ENCODE measurements at regions not wholly inside any gene's neighbourhood (a gene's known extent, or its start where the extent isn't known, plus 50 kb on each side); places are given as distances from the start of the nearest gene placed in this dataset.

DNA sequence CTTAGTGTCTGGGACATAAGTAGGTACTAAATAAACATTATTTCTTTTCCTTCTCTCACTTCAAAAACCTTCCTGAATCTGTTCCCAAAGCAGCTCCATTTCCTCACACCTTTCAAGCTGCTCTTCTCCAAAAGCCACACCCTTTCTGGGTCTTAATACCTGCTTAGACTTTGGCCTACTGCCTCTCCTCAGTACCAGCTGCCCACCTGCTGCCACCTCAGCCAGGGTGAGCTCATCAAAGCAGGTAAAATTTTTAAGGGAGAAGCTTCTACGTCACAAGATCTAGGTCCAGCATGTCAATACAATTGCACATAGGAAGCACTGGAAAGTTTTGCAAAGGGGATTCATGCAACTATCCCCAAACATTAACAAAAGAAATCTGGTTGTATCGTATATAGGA lies 108.4 kb downstream of the RPL27A start:
- in situ Hi-C loops (cut with HindIII; ENCODE audit: low pct_unique_long_range_greater_than_20kb, low sequenced_read_pairs) = no loop called here
- no peak for DNase-seq (ENCODE audit: low read depth)

DNA sequence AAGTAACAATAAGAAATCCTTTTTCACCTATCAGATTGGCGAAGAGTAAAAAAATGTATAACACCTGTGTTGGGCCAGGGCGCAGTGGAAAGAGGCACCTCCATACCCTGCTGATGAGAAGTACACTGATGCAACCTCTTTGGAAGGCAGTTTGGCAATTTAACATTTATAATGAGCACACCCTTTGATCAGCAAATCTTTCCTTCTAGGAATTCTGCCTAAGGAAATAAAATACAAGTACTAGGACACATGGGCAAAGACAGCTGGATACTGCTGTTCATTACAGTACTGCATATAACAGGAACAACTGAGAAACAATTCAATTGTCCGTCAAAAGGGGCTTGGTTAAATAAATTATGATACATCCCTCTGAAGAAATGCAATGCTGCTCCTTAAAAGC lies 110.1 kb downstream of the RPL27A start:
- in situ Hi-C loops (cut with HindIII; ENCODE audit: low pct_unique_long_range_greater_than_20kb, low sequenced_read_pairs) = no loop called here
- no peak for DNase-seq (ENCODE audit: low read depth)

DNA sequence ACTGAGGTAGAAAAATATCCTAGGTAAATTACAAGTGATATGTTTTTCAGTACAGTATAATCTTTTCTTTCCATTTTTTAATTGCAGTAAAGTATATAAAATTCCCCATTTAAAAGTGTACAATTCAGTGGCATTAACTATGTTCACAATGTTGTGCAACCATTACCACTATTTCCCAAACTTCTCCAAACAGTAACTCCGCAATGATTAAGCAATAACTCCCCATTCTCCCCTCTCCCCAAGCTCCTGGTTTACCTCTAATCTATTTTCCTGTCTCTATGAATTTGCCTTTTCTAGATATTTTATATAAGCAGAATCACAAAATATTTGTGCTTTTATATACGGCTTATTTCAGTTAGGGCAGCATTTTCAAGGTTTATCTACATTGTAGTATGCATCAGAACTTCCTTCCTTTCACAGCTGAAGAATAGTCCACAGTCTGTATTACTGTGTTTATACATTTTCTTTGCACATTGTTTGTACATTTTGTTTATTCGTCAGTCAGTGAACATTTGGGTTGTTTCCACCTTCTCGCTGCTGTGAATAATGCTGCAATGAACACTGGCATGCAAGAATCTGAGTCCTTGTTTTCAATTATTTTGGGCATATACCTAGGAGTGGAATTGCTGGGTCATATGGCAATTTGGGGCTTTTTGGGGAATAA lies 110.7 kb downstream of the RPL27A start:
- in situ Hi-C loops (cut with HindIII; ENCODE audit: low pct_unique_long_range_greater_than_20kb, low sequenced_read_pairs) = no loop called here
- DNase-seq (ENCODE audit: low read depth) = no peak

DNA sequence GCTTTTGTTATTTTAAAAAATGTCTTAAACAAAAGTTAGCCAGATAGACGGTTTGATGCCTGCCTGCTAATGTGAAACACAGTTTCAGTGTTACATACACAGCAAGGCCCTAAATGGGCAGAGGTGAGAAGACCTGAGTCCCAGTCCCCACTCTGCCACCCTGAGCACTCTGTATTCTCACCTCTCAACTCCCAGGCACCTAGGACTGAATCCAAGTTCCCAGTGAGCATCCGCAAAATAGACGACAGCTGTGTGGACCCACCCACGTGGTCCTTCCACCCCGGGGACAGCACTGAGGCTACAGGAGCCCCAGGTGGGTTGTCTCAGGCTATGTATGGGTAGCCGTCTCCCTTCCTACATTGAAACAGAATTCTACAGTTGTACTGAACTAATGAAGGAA lies 111.5 kb downstream of the RPL27A start:
- no peak for DNase-seq (ENCODE audit: low read depth)
- in situ Hi-C loops (cut with HindIII; ENCODE audit: low pct_unique_long_range_greater_than_20kb, low sequenced_read_pairs) = no loop called here

DNA sequence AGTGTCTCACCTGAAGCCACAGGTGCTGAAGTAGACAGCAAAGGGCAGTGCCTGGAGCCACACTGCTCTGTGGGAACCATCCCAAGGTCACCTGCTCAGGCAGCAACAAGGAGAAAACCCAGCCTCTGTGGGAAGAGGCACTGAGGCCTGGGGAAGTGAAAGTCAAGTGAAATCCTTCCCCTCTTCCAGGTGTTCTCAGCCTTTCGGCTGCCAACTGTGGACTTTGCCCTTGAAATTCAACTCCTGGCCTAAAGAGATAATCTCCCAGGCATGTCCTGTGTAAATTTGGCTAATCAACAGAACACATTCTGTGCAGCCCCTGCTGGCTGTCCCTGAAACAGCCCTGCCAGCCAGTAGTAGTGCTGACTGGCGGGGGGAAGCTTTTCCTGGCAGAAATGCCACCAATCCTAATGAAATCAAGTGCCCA lies 112.1 kb downstream of the RPL27A start:
- no peak for DNase-seq (ENCODE audit: low read depth)
- in situ Hi-C loops (cut with HindIII; ENCODE audit: low pct_unique_long_range_greater_than_20kb, low sequenced_read_pairs) = no loop called here

DNA sequence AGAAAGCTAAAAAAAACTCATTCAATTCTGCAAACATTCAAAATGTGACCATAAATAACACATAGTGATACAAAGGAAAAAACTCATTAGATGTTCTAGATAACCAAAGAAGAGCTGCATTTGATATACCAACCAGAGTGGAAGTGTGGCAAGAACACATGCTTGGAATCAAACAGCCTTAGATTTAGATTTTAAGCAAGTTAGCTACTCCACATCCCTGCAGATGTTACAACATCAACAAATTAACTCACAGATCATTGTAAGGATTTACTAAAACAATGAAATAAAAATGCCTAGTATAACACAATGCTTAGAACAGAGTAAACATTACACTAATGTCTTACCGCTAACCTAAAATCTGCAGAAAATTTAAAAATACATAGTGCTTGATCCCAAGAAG lies 114.0 kb upstream of the AKIP1 start:
- no peak for DNase-seq (ENCODE audit: low read depth)
- in situ Hi-C loops (cut with HindIII; ENCODE audit: low pct_unique_long_range_greater_than_20kb, low sequenced_read_pairs) = no loop called here

DNA sequence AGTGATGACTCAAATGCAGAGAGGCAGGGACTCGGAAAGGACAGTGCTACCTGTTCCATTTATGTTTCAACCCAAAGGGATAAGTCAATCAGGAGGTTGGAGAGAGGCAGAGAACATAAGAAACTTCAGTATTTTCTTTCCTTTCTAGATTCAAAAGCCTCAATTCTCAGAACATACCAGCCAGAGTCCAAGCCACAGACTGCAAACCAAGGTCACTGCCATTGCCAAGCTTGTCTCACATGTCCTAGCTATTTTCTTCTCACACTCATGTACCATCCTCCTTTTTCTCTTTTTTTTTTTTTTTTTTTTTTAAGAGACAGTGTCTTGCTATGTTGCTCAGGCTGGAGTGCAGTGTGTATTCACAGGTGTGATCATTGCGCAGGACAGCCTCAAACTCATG lies 111.7 kb upstream of the AKIP1 start:
- in situ Hi-C loops (cut with HindIII; ENCODE audit: low pct_unique_long_range_greater_than_20kb, low sequenced_read_pairs) = no loop called here
- no peak for DNase-seq (ENCODE audit: low read depth)

DNA sequence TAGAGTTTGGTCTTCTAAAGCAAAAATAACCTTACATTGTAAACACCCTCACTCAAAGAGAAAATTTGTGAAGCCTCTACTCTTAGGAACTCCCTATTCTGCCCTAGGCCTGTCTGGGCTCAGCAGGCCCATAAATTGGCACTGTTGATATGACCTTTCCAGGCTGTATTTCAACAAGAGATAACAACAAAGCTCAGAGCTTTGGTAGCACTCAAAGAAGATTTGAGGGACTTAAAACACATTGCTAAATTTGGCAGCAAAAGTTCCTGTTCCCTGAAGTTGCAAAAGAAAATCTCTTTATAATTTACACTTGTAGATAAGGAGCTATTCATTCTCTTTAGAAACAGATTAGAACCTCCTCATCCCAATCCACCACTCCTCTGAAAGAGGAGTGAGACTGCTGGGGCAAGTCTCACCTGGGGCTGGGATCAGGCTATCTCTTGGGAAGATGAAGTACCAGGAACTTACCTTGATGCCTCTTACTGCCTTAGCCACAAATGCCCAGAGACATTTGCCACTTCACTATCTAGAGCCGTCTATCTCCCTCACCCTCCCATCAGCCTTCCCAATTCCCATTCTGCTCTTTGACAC lies 110.4 kb upstream of the AKIP1 start:
- in situ Hi-C loops (cut with HindIII; ENCODE audit: low pct_unique_long_range_greater_than_20kb, low sequenced_read_pairs) = no loop called here
- no peak for DNase-seq (ENCODE audit: low read depth)

DNA sequence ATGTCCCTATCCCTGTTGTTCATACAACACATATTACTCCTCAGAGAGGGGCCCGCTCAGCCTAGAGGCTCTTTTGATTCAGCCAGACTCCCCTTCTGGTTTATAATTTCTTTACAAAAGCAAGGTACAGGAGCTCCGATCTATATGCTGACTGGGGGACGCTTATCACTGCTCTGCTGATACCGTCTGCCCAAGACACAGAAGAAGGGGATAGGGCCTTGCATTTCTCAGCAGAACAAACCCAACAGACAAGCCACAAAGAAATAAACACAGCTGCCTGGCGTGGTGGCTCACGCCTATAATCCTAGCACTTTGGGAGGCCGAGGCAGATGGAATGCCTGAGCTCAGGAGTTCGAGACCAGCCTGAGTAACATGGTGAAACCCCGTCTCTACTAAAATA lies 109.9 kb upstream of the AKIP1 start:
- no peak for DNase-seq (ENCODE audit: low read depth)
- in situ Hi-C loops (cut with HindIII; ENCODE audit: low pct_unique_long_range_greater_than_20kb, low sequenced_read_pairs) = no loop called here

DNA sequence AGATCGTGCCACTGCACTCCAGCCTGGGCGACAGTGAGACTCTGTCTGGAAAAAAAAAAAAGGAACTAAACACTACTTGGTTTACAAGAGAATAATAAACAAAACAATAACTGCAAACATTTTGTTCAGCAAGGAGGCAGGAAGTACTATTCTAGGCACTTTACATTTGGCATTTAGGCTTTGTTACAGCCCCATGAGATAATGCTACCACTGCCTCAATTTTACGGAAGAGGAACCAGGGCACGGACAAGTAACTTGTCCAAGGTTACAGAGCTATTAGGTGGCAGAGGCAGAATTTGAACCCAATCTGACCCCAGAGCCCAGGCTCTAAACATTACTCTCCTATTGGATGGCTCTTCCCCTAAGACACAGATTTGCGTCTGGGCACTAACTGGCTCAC lies 108.7 kb upstream of the AKIP1 start:
- no peak for DNase-seq (ENCODE audit: low read depth)
- in situ Hi-C loops (cut with HindIII; ENCODE audit: low pct_unique_long_range_greater_than_20kb, low sequenced_read_pairs) = no loop called here

DNA sequence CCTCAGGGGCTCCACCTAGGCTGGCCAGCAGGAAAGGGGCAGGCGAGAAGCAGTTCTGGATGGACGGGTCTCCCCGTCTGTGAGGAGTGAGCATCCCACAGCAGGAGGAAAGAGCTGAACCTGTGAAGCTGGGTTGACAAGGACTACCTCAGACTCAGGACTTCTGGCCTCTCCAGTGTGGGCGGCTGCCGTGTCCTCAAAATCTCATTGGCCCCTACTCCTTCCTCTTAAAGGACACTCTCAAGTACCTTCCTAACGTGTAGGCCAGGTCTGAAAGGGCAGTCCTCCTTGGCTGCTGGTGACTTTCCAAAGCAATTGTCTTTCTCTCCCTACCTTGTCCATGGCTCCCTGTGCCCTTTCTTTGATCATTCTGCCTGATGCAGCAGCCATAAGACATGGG lies 107.0 kb upstream of the AKIP1 start:
- no peak for DNase-seq (ENCODE audit: low read depth)
- in situ Hi-C loops (cut with HindIII; ENCODE audit: low pct_unique_long_range_greater_than_20kb, low sequenced_read_pairs) = no loop called here

DNA sequence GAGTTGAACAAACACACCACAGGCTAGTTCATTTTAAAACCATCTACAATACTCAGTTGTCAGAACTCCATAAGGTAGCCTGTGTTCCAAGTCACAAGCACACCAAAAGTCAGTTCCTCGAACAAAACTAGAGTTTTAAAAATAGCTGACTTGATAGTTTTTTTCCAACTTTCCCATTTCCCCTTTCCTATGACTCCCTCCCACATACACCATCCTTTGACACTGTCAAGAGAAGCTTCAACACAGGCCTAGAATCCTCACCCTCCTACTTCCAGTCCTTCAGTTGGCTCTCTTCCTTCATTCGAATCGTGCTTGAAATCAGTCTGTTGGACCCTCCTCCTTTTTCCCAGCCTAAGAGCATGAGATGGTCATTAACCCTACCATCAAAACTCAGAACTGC lies 105.7 kb upstream of the AKIP1 start:
- in situ Hi-C loops (cut with HindIII; ENCODE audit: low pct_unique_long_range_greater_than_20kb, low sequenced_read_pairs) = no loop called here
- DNase-seq (ENCODE audit: low read depth) = no peak

DNA sequence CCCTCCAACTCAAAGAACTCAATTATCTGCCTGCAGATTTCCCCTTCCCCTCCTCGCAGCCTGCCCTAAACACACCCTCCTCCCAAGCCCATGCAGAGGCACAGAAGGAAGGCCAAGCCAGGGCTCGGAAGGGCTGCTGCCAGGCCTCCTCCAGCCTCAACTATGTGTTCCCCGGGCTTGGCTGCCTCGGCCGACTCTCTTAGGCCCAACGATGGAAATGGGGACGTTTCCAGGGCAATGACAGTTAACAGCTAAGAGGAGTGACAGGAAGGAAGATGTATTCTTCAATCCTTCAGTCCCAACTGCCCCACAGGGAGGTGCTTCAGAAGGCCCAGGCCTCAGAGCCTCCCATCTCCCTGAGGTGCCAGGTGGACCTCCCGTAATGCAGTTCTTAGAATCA lies 104.0 kb upstream of the AKIP1 start:
- DNase-seq (ENCODE audit: low read depth) = no peak
- in situ Hi-C loops (cut with HindIII; ENCODE audit: low pct_unique_long_range_greater_than_20kb, low sequenced_read_pairs) = no loop called here

DNA sequence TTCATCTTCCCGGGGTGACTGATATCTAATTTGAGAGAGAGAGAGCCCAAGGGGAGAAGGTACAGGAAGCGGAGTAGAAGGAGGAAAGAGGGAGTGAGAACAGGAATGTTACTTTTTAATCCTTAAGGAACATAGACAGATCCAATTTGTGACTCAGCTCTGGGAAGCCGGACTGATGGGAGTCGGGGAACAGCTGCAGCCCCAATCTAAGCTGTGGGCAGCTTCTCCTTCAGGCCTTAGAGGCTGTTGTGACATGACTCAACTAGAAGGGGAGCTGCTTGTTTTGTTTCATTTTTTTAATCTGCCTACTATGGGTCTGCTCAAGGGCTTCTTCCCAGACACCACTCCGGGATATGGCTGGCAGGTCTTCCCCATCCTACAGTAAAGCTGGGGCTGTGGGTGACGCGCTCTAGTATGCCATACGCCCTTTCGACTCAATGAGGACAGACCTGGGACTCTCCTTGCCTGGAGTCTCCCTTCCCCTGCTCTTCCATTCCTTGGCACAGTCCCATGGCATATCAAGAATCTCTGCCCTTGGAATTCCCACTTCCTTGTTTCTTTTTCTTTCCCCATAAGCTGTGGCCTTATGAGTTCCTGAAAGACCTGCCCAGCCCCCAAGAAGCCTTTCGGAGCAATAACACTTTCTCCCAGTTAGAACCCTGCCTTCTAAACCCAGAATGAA lies 103.3 kb upstream of the AKIP1 start:
- in situ Hi-C loops (cut with HindIII; ENCODE audit: low pct_unique_long_range_greater_than_20kb, low sequenced_read_pairs) = no loop called here
- DNase-seq (ENCODE audit: low read depth) = no peak

DNA sequence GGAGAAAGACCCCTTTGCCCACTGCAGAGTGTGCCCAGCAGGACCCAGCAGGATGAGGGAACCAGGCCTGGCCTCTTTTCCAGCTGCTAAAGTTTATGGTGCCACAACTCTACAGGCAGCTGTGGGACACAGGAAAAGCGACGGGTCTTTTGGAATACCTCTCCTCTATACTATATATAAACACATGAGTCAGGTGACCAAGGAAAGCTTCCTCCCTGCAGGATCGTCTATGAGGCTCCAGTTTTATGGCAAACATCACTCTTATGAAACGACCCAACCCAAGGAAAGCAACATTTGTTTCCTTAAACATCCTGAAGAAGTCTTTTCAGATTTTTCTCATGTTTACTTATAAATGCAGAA lies 102.8 kb upstream of the AKIP1 start:
- in situ Hi-C loops (cut with HindIII; ENCODE audit: low pct_unique_long_range_greater_than_20kb, low sequenced_read_pairs) = no loop called here
- no peak for DNase-seq (ENCODE audit: low read depth)

DNA sequence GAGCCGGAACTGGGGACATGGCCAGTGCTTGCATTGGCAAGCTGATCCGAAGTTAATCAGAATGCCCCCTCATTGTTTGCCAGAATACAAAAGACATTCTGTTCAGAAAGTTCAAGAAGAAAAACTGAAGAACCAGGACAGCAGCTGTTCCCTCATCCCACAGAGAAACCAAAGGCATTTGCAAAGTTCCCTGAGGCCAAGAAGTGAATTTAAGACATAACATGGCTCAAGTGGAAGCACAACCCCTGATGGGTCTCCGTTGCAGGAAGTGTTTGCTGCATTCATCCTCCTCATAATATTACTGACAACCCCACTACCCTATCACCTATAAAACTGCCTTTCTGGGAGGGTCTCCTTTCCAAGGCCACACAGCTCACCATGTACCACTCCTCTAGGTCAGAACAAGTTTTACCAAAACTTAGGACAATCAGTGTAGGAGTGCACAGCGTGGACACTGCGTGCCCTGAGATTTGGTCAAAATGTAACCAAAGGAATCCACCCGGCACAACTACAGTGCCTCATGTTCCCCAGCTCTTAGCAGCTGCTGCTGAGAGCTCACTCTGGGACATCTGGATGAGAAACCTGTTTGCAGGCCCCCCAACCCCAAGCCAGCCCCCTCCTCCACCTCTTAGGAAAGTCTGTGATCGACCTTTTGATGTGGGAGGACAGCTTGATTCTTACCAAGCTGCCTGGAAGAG lies 101.6 kb upstream of the AKIP1 start:
- in situ Hi-C loops (cut with HindIII; ENCODE audit: low pct_unique_long_range_greater_than_20kb, low sequenced_read_pairs) = no loop called here
- DNase-seq (ENCODE audit: low read depth) = no peak

DNA sequence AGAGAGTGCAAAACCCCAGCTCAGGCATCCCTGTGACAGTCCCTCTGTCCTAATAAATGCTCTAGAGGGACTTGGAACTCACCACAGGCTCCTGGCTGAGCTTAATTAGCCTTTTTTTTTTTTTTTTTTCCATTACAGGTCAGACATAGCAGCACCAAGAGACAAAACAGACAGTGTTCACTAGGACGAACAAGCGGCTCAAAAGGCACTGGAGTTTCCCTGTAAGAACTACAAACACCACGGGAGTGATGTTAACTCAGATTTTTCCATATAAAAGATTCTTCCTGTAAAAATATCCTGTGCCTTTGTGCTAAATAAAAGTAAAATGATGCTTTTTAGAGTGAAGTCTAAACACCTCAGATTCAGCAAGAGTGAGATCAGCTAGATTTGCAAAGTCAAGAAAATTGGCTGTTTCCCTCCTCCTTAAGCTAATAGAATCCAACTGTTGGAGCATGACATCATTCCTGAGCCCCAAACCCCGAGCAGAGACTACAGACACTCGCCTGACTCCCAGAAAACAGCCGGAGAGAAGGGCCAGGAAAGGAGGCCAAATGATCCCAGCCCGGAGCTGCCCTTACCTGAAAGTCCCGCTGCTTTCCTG lies 101.0 kb upstream of the AKIP1 start:
- in situ Hi-C loops (cut with HindIII; ENCODE audit: low pct_unique_long_range_greater_than_20kb, low sequenced_read_pairs) = no loop called here
- no peak for DNase-seq (ENCODE audit: low read depth)

DNA sequence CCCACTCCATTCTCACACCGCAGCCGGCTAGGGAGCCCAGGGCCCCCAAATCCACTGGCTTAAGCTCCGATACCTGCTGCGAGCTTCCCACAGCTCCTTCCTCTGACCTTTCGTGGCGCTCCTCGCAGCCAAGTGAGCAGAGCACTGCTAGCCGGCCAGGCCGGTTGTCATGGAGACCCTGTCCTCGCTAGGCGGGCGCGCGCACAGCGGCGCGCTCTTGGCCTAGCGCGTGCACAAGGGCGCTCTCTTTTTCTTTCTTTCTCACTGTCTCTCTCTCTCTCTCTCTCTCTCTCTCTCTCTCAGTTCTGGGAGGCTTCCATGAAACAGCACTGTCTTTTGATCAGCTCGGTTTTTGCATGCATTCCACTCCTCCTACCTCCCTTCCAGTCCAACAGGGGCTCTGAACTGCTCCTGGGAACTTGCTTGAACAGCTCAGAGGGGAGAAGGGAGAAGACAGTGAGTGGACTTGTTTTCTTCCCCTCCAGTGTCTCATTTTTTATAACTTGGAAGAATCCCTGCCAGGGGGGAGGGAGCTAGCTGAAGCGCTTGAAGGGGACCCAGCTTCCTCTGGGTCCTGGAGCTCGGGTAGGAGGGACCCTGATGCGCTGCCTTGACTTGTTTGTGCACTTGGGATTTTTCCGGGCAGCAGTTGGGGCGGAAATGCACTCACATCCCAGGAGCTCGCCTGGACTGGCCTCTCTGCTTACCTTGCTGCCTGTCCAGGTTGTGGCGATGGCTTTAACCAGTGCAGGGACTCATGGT lies 100.3 kb upstream of the AKIP1 start:
- in situ Hi-C loops (cut with HindIII; ENCODE audit: low pct_unique_long_range_greater_than_20kb, low sequenced_read_pairs) = no loop called here
- DNase-seq (ENCODE audit: low read depth) = peak; percentile 79

All from Caki2 (cell line).